ENCODE measurements at regions not wholly inside any gene's neighbourhood (a gene's known extent, or its start where the extent isn't known, plus 50 kb on each side); places are given as distances from the start of the nearest gene placed in this dataset.

- H3F3A ChIP-seq (ENCODE audit: insufficient read depth, low read length): no peaks in the 10 kb centered on the region
- H3K9me3 ChIP-seq (replicated peaks; ENCODE audit: insufficient read depth, low read length): no peaks in the 10 kb centered on the region
- H2AFZ ChIP-seq (ENCODE audit: low read length): no peak overlapping the region
- H3K9me2 ChIP-seq (replicated peaks; ENCODE audit: insufficient read depth, low read length): no peaks in the 10 kb centered on the region
- no peaks in the 10 kb centered on the region for H4K20me1 ChIP-seq (ENCODE audit: insufficient read depth, low read length)
- TF ChIP-seq CTCF (IDR thresholded peaks at IDR 0.05; ENCODE audit: low read length) (no peak), EZH2 (optimal IDR thresholded peaks at IDR 0.05; ENCODE audit: low read depth, low read length) (no peak), EZH2phosphoT487 (IDR thresholded peaks at IDR 0.05; ENCODE audit: low read length) (no peak)
- H3K27me3 ChIP-seq (replicated peaks; ENCODE audit: insufficient read depth, low read length): no peaks in the 10 kb centered on the region
- H3K4me1 ChIP-seq (ENCODE audit: low read length): no peaks in the 10 kb centered on the region
- H3K4me2 ChIP-seq (ENCODE audit: low read depth, low read length): no peak overlapping the region
- no peak overlapping the region for H3K4me3 ChIP-seq (ENCODE audit: low read length)
- no peak for DNase-seq
- no peak overlapping the region for H3K27ac ChIP-seq (ENCODE audit: low read length)
- H3K79me2 ChIP-seq (ENCODE audit: low read length): no peaks in the 10 kb centered on the region
- H3K9ac ChIP-seq (ENCODE audit: low read length): no peak overlapping the region
- no peaks in the 10 kb centered on the region for H3K36me3 ChIP-seq (replicated peaks; ENCODE audit: insufficient read depth, low read length)
These were observed 351.0 kb downstream of the IGSF11 start for GRCh38 chr3:118683636-118684035.

GRCh38 chr3:118688396-118688884 lies 346.2 kb downstream of the IGSF11 start:
- H3K4me1 ChIP-seq (ENCODE audit: low read length): no peaks in the 10 kb centered on the region
- no peak overlapping the region for H2AFZ ChIP-seq (ENCODE audit: low read length)
- no peaks in the 10 kb centered on the region for H4K20me1 ChIP-seq (ENCODE audit: insufficient read depth, low read length)
- no peaks in the 10 kb centered on the region for H3K9me3 ChIP-seq (replicated peaks; ENCODE audit: insufficient read depth, low read length)
- H3K27me3 ChIP-seq (replicated peaks; ENCODE audit: insufficient read depth, low read length): no peaks in the 10 kb centered on the region
- no peak overlapping the region for H3K9ac ChIP-seq (ENCODE audit: low read length)
- no peak overlapping the region for H3K4me2 ChIP-seq (ENCODE audit: low read depth, low read length)
- TF ChIP-seq EZH2 (optimal IDR thresholded peaks at IDR 0.05; ENCODE audit: low read depth, low read length) (no peak), EZH2phosphoT487 (IDR thresholded peaks at IDR 0.05; ENCODE audit: low read length) (no peak), CTCF (IDR thresholded peaks at IDR 0.05; ENCODE audit: low read length) (no peak)
- H3K27ac ChIP-seq (ENCODE audit: low read length): no peak overlapping the region
- no peaks in the 10 kb centered on the region for H3K79me2 ChIP-seq (ENCODE audit: low read length)
- DNase-seq: no peak
- H3F3A ChIP-seq (ENCODE audit: insufficient read depth, low read length): no peaks in the 10 kb centered on the region
- no peaks in the 10 kb centered on the region for H3K36me3 ChIP-seq (replicated peaks; ENCODE audit: insufficient read depth, low read length)
- H3K4me3 ChIP-seq (ENCODE audit: low read length): no peak overlapping the region
- no peaks in the 10 kb centered on the region for H3K9me2 ChIP-seq (replicated peaks; ENCODE audit: insufficient read depth, low read length)

- H3K27ac ChIP-seq (ENCODE audit: low read length): no peak overlapping the region
- H2AFZ ChIP-seq (ENCODE audit: low read length): no peak overlapping the region
- H3K4me3 ChIP-seq (ENCODE audit: low read length): no peak overlapping the region
- H3K4me2 ChIP-seq (ENCODE audit: low read depth, low read length): no peak overlapping the region
- TF ChIP-seq EZH2 (optimal IDR thresholded peaks at IDR 0.05; ENCODE audit: low read depth, low read length) (no peak), EZH2phosphoT487 (IDR thresholded peaks at IDR 0.05; ENCODE audit: low read length) (no peak), CTCF (IDR thresholded peaks at IDR 0.05; ENCODE audit: low read length) (no peak)
- no peak for DNase-seq
- no peaks in the 10 kb centered on the region for H3K9me2 ChIP-seq (replicated peaks; ENCODE audit: insufficient read depth, low read length)
- H3K9ac ChIP-seq (ENCODE audit: low read length): no peak overlapping the region
- no peaks in the 10 kb centered on the region for H3K79me2 ChIP-seq (ENCODE audit: low read length)
- H3F3A ChIP-seq (ENCODE audit: insufficient read depth, low read length): no peaks in the 10 kb centered on the region
- no peaks in the 10 kb centered on the region for H3K27me3 ChIP-seq (replicated peaks; ENCODE audit: insufficient read depth, low read length)
- no peaks in the 10 kb centered on the region for H3K9me3 ChIP-seq (replicated peaks; ENCODE audit: insufficient read depth, low read length)
- H4K20me1 ChIP-seq (ENCODE audit: insufficient read depth, low read length): no peaks in the 10 kb centered on the region
- H3K4me1 ChIP-seq (ENCODE audit: low read length): no peaks in the 10 kb centered on the region
- no peaks in the 10 kb centered on the region for H3K36me3 ChIP-seq (replicated peaks; ENCODE audit: insufficient read depth, low read length)
These were observed 342.2 kb downstream of the IGSF11 start for GRCh38 chr3:118692416-118692815.

All from MM.1S (cell line).